ENCODE measurements at regions not wholly inside any gene's neighbourhood (a gene's known extent, or its start where the extent isn't known, plus 50 kb on each side); places are given as distances from the start of the nearest gene placed in this dataset.
"Not testable (repeated sequence)": the region's sequence is repeated elsewhere in the genome, so short reads cannot be mapped to it uniquely, and the experiment has no call there.

GRCh38 chr17:30718099-30718447 is 106.4 kb downstream of the CRLF3 start:
- H3K9ac ChIP-seq (ENCODE audit: insufficient read depth in 1 of 2, low read depth in 2 of 2, low read length in 2 of 2); H3K9me3 ChIP-seq (replicated peaks; ENCODE audit: control insufficient read depth, insufficient read depth, low read depth, low read length); CTCF ChIA-PET (ENCODE audit: low intra/inter-chr PET ratio); H3K27me3 ChIP-seq (ENCODE audit: control insufficient read depth in 2 of 2, insufficient read depth in 2 of 2, low read length in 2 of 2); H3K9me1 ChIP-seq (ENCODE audit: control insufficient read depth, insufficient read depth, low read length); H3K27ac ChIP-seq (ENCODE audit: extremely low read depth, low read depth, low read length); H2AFZ ChIP-seq (ENCODE audit: low read depth, low read length); POLR2A ChIA-PET; H3K4me2 ChIP-seq (ENCODE audit: insufficient read depth, low read length); H3K36me3 ChIP-seq (ENCODE audit: control insufficient read depth, insufficient read depth, low read length); H3K4me3 ChIP-seq; BruUV-seq (replicated peaks); DNase-seq (ENCODE audit: extremely low read depth in 1 of 4, low spot score in 3 of 4); ATAC-seq; FAIRE-seq: not testable (repeated sequence)
- TF ChIP-seq BCOR (IDR thresholded peaks at IDR 0.05) (peak; percentile 68), ZFP36 (IDR thresholded peaks at IDR 0.05; ENCODE audit: low read depth, low read length, partially characterized antibody) (peak; percentile 33), RBM25 (IDR thresholded peaks at IDR 0.05; ENCODE audit: low read depth, low read length, severe bottlenecking) (peak; percentile 33), KDM1A (IDR thresholded peaks at IDR 0.05) (peak in 1 of 2 experiments; percentile 51; a peak in 1 of 4 replicates)
- peaks cover 0 to 18% of the 10 kb centered on the region in 2 experiments; a peak in 3 of 5 replicates for H3K4me1 ChIP-seq (replicated peaks in 1 of 2; ENCODE audit: control insufficient read depth in 2 of 2, insufficient read depth in 2 of 2, low read length in 2 of 2)
- in situ Hi-C loops (cut with MboI) (loop anchor here (10.0 to 25.0 kb wide), 2 partner anchors 381 to 613 kb away; partner anchors contain the start of gene TMIGD1), intact Hi-C loops (cut with micrococcal nuclease) (loop anchor here (5.0 to 10.0 kb wide), 2 partner anchors 153 to 376 kb away; no protein-coding TSS in a partner anchor)
- H4K20me1 ChIP-seq (replicated peaks; ENCODE audit: control insufficient read depth, insufficient read depth, low read length): peaks cover 20% of the 10 kb centered on the region
- WGBS (ENCODE audit: insufficient coverage, low coverage, missing lambda C conversion rate): 91% methylated on average over 4 of the region's 6 CpGs
- peaks cover 63% of the 10 kb centered on the region for H3K79me2 ChIP-seq (ENCODE audit: control insufficient read depth, insufficient read depth, low read length)

- Histone ChIP-seq H3K4me3 (no peak overlapping the region), H3K36me3 (ENCODE audit: control insufficient read depth, insufficient read depth, low read length) (peaks cover 3% of the 10 kb centered on the region; the same call in 1 of the 3 replicates), H3K9ac (ENCODE audit: insufficient read depth in 1 of 2, low read depth in 2 of 2, low read length in 2 of 2) (no peak overlapping the region), H3K9me1 (ENCODE audit: control insufficient read depth, insufficient read depth, low read length) (peaks cover 2% of the 10 kb centered on the region), H4K20me1 (replicated peaks; ENCODE audit: control insufficient read depth, insufficient read depth, low read length) (peaks cover 20% of the 10 kb centered on the region), H3K4me2 (ENCODE audit: insufficient read depth, low read length) (no peak overlapping the region), H2AFZ (ENCODE audit: low read depth, low read length) (no peak overlapping the region), H3K79me2 (ENCODE audit: control insufficient read depth, insufficient read depth, low read length) (peaks cover 68% of the 10 kb centered on the region), H3K4me1 (replicated peaks in 1 of 2; ENCODE audit: control insufficient read depth in 2 of 2, insufficient read depth in 2 of 2, low read length in 2 of 2) (peaks cover 0 to 16% of the 10 kb centered on the region in 2 experiments; a peak in 3 of 5 replicates), H3K27me3 (ENCODE audit: control insufficient read depth in 2 of 2, insufficient read depth in 2 of 2, low read length in 2 of 2) (no peaks in the 10 kb centered on the region), H3K27ac (ENCODE audit: extremely low read depth, low read depth, low read length) (no peak overlapping the region), H3K9me3 (replicated peaks; ENCODE audit: control insufficient read depth, insufficient read depth, low read depth, low read length) (no peaks in the 10 kb centered on the region)
- FAIRE-seq (no peak), DNase-seq (ENCODE audit: extremely low read depth in 1 of 4, low spot score in 3 of 4) (no peak), ATAC-seq (no peak)
- in situ Hi-C loops (cut with MboI) (loop anchor here (10.0 to 25.0 kb wide), 2 partner anchors 380 to 613 kb away; partner anchors contain the start of gene TMIGD1), intact Hi-C loops (cut with micrococcal nuclease) (loop anchor here (5.0 to 10.0 kb wide), 2 partner anchors 153 to 375 kb away; no protein-coding TSS in a partner anchor)
- BruUV-seq (replicated peaks): no TSS peak
- ChIA-PET CTCF (ENCODE audit: low intra/inter-chr PET ratio) (no interaction called here), POLR2A (no interaction called here)
- WGBS (ENCODE audit: insufficient coverage, low coverage, missing lambda C conversion rate): 86% methylated on average over 8 of the region's 8 CpGs
- TF ChIP-seq ZBTB26 (CRISPR knock-in tag; IDR thresholded peaks at IDR 0.05) (no peak), NCOR1 (IDR thresholded peaks at IDR 0.05) (no peak), CBX1 (IDR thresholded peaks at IDR 0.05; ENCODE audit: low read depth) (no peak), CBFA2T3 (IDR thresholded peaks at IDR 0.05) (no peak), RBM15 (IDR thresholded peaks at IDR 0.05; ENCODE audit: insufficient read depth, low read length) (no peak), KAT7 (CRISPR knock-in tag; IDR thresholded peaks at IDR 0.05; ENCODE audit: borderline replicate concordance) (no peak), ZNF507 (tag; conservative IDR thresholded peaks at IDR 0.05) (no peak), ZNF324 (CRISPR knock-in tag; IDR thresholded peaks at IDR 0.05) (no peak), KLF6 (CRISPR knock-in tag; IDR thresholded peaks at IDR 0.05; ENCODE audit: borderline replicate concordance) (no peak), ZC3H8 (IDR thresholded peaks at IDR 0.05) (no peak), ZNF184 (CRISPR knock-in tag; IDR thresholded peaks at IDR 0.05) (no peak)
These were observed 107.0 kb downstream of the CRLF3 start for GRCh38 chr17:30717291-30718098.
